ENCODE measurements at regions not wholly inside any gene's neighbourhood (a gene's known extent, or its start where the extent isn't known, plus 50 kb on each side); places are given as distances from the start of the nearest gene placed in this dataset.

DNA sequence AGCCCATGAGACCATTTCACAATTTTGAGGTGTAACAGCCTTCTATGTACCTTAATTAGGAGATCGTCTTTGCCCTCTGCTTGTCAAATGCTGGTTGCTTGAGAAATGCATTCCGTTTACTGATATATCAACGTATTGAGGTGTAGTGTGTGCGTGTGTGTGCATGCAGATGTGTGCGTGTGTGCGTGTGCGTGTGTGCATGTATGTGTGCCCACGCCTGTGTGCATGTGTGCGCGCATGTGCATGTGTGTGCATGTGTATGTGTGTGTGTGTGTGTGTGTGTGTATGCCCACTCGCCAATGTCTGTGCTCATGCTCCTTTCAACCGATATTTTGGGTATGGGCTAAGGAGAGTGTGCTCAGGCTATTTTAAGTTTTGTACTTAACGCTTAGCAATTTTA is 81.5 kb upstream of the ZFHX3 start:
- WGBS, 5 donors = 91 to 95% (median 93%) methylated on average over 13 of the region's 13 CpGs
- H3K36me3 ChIP-seq = no peaks in the 10 kb centered on the region
- peaks cover 0 to 16% (median 0%) of the 10 kb centered on the region in 6 donors for H3K4me1 ChIP-seq
- TF ChIP-seq POLR2AphosphoS5 (IDR thresholded peaks at IDR 0.05) (no peak), POLR2A (IDR thresholded peaks at IDR 0.05) (no peak)
- TF ChIP-seq, protein P1, sequence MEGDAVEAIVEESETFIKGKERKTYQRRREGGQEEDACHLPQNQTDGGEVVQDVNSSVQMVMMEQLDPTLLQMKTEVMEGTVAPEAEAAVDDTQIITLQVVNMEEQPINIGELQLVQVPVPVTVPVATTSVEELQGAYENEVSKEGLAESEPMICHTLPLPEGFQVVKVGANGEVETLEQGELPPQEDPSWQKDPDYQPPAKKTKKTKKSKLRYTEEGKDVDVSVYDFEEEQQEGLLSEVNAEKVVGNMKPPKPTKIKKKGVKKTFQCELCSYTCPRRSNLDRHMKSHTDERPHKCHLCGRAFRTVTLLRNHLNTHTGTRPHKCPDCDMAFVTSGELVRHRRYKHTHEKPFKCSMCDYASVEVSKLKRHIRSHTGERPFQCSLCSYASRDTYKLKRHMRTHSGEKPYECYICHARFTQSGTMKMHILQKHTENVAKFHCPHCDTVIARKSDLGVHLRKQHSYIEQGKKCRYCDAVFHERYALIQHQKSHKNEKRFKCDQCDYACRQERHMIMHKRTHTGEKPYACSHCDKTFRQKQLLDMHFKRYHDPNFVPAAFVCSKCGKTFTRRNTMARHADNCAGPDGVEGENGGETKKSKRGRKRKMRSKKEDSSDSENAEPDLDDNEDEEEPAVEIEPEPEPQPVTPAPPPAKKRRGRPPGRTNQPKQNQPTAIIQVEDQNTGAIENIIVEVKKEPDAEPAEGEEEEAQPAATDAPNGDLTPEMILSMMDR (IDR thresholded peaks at IDR 0.05 in 8 of 11, conservative IDR thresholded peaks at IDR 0.05 in 3 of 11) = no peak
- H3K27ac ChIP-seq = no peak overlapping the region
- intact Hi-C loops (cut with DNase I; ENCODE audit: low total_unique reads) = no loop called here
- H3K27me3 ChIP-seq (replicated peaks in 1 of 7) = no peaks in the 10 kb centered on the region
- H3K4me3 ChIP-seq = no peak overlapping the region
- peaks cover 0 to 5% (median 0%) of the 10 kb centered on the region in 8 donors for H3K9me3 ChIP-seq
- DNase-seq = no peak

DNA sequence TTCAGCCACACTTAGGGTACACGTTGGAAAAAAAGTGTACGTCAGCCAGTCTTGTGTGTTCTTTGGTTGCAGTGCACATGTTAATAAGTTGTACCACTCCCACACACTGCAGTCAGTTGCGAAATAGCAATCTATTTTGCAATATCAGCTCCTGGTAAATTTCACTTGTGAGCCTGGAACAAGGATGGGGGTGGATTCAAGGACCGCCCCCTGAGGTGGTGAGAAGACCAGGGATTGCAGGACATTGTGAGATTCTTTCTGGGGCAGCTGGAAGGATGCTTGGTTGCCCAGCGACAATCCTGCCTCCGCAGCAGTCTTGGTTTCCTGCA is 78.6 kb upstream of the ZFHX3 start:
- Histone ChIP-seq H3K36me3 (no peaks in the 10 kb centered on the region), H3K4me1 (peaks cover 0 to 37% (median 5%) of the 10 kb centered on the region in 6 donors), H3K27me3 (replicated peaks in 1 of 7) (no peaks in the 10 kb centered on the region), H3K9me3 (peaks cover 0 to 5% (median 0%) of the 10 kb centered on the region in 8 donors), H3K27ac (peak overlapping the region in 3 of 8 donors; percentile 29 to 53 (median 51)), H3K4me3 (no peak overlapping the region)
- no peak for DNase-seq
- intact Hi-C loops (cut with DNase I; ENCODE audit: low total_unique reads) = no loop called here
- 59 to 74% (median 61%) methylated on average over 6 of the region's 6 CpGs for whole genome bisulfite sequencing, 5 donors
- TF ChIP-seq, protein P1 (IDR thresholded peaks at IDR 0.05 in 8 of 11, conservative IDR thresholded peaks at IDR 0.05 in 3 of 11) = no peak
- TF ChIP-seq POLR2AphosphoS5 (IDR thresholded peaks at IDR 0.05) = peak in 1 of 3 donors; percentile 36

DNA sequence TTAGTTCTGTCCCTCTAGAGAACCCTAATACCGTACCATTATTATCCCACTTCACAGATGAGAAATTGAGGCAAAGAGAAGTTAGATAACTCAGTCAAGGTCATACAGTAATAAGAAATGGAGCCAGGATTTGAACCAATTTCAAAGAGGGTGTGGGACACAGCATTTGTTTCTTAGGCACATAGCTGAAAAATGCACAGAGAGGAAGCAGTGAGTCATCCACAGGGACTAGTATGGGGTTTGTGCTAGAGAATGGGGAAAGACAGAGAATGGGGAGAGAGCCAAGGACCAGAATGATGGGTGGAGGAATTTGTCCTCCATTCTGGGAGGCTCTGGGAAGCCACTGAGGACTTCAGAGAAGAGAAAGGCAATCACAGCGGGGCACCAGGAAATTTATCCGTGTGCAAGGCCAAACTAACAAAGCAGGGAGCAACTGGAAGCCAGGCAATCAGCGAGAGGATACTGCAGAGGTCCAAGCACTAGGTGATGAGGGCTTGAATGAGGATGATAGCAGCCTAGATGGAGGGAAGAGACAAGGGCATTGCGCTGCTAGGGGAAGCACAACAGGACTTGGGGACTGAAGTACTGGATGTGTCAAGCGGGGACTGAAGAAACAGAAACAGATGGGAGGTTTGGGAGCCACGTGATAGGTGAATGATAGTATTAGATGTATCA is 78.1 kb upstream of the ZFHX3 start:
- no peaks in the 10 kb centered on the region for H3K36me3 ChIP-seq
- 75 to 90% (median 83%) methylated on average over 7 of the region's 7 CpGs for WGBS, 5 donors
- TF ChIP-seq POLR2AphosphoS5 (IDR thresholded peaks at IDR 0.05) = no peak
- TF ChIP-seq, protein P1 (IDR thresholded peaks at IDR 0.05 in 8 of 11, conservative IDR thresholded peaks at IDR 0.05 in 3 of 11) = no peak
- TF ChIP-seq POLR2A (IDR thresholded peaks at IDR 0.05) = no peak
- intact Hi-C loops (cut with DNase I; ENCODE audit: low total_unique reads) = no loop called here
- H3K9me3 ChIP-seq = peaks cover 0 to 5% (median 0%) of the 10 kb centered on the region in 8 donors
- no peak for DNase-seq
- H3K4me1 ChIP-seq = peaks cover 0 to 37% (median 5%) of the 10 kb centered on the region in 6 donors
- H3K27ac ChIP-seq = peak overlapping the region in 3 of 8 donors; percentile 29 to 53 (median 51)
- H3K4me3 ChIP-seq = no peak overlapping the region
- H3K27me3 ChIP-seq (replicated peaks in 1 of 7) = no peaks in the 10 kb centered on the region

DNA sequence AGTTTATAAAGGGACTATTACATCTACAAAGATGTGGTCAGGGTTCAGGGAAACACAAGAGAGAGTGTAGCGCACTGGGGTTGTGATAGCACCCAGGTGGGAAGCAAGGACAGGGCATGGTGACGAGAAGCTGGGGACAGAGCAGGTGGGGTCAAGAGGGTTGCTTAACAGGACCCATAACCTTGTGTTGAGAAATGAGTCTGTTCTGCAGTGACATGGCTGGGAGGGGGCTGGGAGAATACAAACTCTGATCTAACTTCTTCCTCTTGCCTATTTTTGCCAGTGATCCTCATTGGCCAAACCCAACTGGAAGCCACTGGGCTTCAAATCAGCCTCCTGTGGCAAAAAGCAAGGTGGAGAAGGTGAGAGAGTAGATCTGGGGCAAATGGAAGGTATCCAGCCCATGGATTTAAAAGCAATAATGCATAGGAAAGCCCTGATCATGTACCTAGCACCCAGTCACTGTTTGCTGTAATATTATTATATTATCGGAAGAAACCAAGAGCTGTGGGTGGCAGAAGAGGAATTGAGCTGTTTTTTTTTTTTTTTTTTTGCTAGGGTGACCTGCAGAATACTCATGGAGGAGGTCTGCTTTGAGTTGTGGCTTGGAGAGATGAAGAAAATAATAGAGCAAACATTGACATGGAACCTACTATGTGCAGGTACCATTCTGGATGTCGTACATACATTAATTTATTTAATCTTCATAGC is 76.9 kb upstream of the ZFHX3 start:
- peak overlapping the region in 2 of 8 donors; percentile 18 to 24 for H3K27ac ChIP-seq
- no peaks in the 10 kb centered on the region for H3K27me3 ChIP-seq (replicated peaks in 1 of 7)
- DNase-seq = no peak
- H3K4me1 ChIP-seq = peaks cover 0 to 37% (median 5%) of the 10 kb centered on the region in 6 donors
- intact Hi-C loops (cut with DNase I; ENCODE audit: low total_unique reads) = no loop called here
- peaks cover 0 to 5% (median 0%) of the 10 kb centered on the region in 8 donors for H3K9me3 ChIP-seq
- no peaks in the 10 kb centered on the region for H3K36me3 ChIP-seq
- 79 to 87% (median 81%) methylated on average over 4 of the region's 4 CpGs for WGBS, 5 donors
- H3K4me3 ChIP-seq = no peak overlapping the region
- TF ChIP-seq POLR2AphosphoS5 (IDR thresholded peaks at IDR 0.05) (no peak), POLR2A (IDR thresholded peaks at IDR 0.05) (no peak)
- TF ChIP-seq, protein P1 (IDR thresholded peaks at IDR 0.05 in 8 of 11, conservative IDR thresholded peaks at IDR 0.05 in 3 of 11) = no peak

Measured in spleen (tissue), 11 donors.